ENCODE measurements at regions not wholly inside any gene's neighbourhood (a gene's known extent, or its start where the extent isn't known, plus 50 kb on each side); places are given as distances from the start of the nearest gene placed in this dataset.

GRCh38 chr2:67046591-67046990 lies 350.5 kb upstream of the ETAA1 start:
- no peak for DNase-seq

GRCh38 chr2:67048314-67048713 lies 348.8 kb upstream of the ETAA1 start:
- no peak for DNase-seq

GRCh38 chr2:67050622-67051021 lies 346.5 kb upstream of the ETAA1 start:
- no peak for DNase-seq

GRCh38 chr2:67054728-67055127 lies 342.4 kb upstream of the ETAA1 start:
- DNase-seq, result no peak

- no peak for DNase-seq
Measured at GRCh38 chr2:67055387-67056304, 341.5 kb upstream of the ETAA1 start.

- DNase-seq, result no peak
Measured at GRCh38 chr2:67057123-67057522, 340.0 kb upstream of the ETAA1 start.

GRCh38 chr2:67057901-67058703 lies 339.0 kb upstream of the ETAA1 start:
- DNase-seq, result no peak

GRCh38 chr2:67065046-67065445 lies 332.1 kb upstream of the ETAA1 start:
- no peak for DNase-seq

GRCh38 chr2:67066782-67067181 lies 330.4 kb upstream of the ETAA1 start:
- no peak for DNase-seq

GRCh38 chr2:67067656-67068055 lies 329.5 kb upstream of the ETAA1 start:
- DNase-seq, result no peak

GRCh38 chr2:67070826-67071225 lies 326.3 kb upstream of the ETAA1 start:
- no peak for DNase-seq

GRCh38 chr2:67075056-67075455 lies 322.1 kb upstream of the ETAA1 start:
- no peak for DNase-seq

- DNase-seq, result no peak
Measured at GRCh38 chr2:67075530-67076238, 321.4 kb upstream of the ETAA1 start.

- no peak for DNase-seq
Measured at GRCh38 chr2:67076239-67076624, 320.9 kb upstream of the ETAA1 start.

GRCh38 chr2:67079729-67080128 lies 317.4 kb upstream of the ETAA1 start:
- no peak for DNase-seq

GRCh38 chr2:67082813-67083212 lies 314.3 kb upstream of the ETAA1 start:
- no peak for DNase-seq

GRCh38 chr2:67083951-67084350 lies 313.2 kb upstream of the ETAA1 start:
- DNase-seq, result no peak

- no peak for DNase-seq
Measured at GRCh38 chr2:67085146-67085545, 312.0 kb upstream of the ETAA1 start.

- no peak for DNase-seq
Measured at GRCh38 chr2:67091681-67092080, 305.5 kb upstream of the ETAA1 start.

GRCh38 chr2:67095121-67095520 lies 302.0 kb upstream of the ETAA1 start:
- DNase-seq, result no peak

GRCh38 chr2:67096886-67097285 lies 300.2 kb upstream of the ETAA1 start:
- no peak for DNase-seq

- DNase-seq, result no peak
Measured at GRCh38 chr2:67103157-67103556, 294.0 kb upstream of the ETAA1 start.

GRCh38 chr2:67108231-67108630 lies 288.9 kb upstream of the ETAA1 start:
- DNase-seq, result no peak
